Sigmoid colon (tissue), 4 donors: ENCODE measurements at regions not wholly inside any gene's neighbourhood (a gene's known extent, or its start where the extent isn't known, plus 50 kb on each side); places are given as distances from the start of the nearest gene placed in this dataset.

Experiments used
- CTCF ChIP-seq, 4 experiments: fragments of 450-650 bp in 3 of 4; fragments of 200-600 bp in 1 of 4; IDR thresholded peaks; one replicate each; pipeline ENCODE4 v1.5.1; 2016 to 2019; ENCODE audit warnings: antibody characterized with exemption in 4 of 4, mild to moderate bottlenecking in 3 of 4, moderate library complexity in 2 of 4
- EP300 ChIP-seq, 4 donors: sonication (generic); formaldehyde crosslinking; IDR thresholded peaks; one replicate each; pipeline ENCODE4 v1.6.1; 2017; ENCODE audit warnings: antibody characterized with exemption in 4 of 4

GRCh38 chr2:11009176-11009575 is 97.4 kb downstream of the KCNF1 start:
- TF ChIP-seq EP300 (IDR thresholded peaks at IDR 0.05) (no peak), CTCF (IDR thresholded peaks at IDR 0.05) (no peak)
